ENCODE measurements at regions not wholly inside any gene's neighbourhood (a gene's known extent, or its start where the extent isn't known, plus 50 kb on each side); places are given as distances from the start of the nearest gene placed in this dataset.

DNA sequence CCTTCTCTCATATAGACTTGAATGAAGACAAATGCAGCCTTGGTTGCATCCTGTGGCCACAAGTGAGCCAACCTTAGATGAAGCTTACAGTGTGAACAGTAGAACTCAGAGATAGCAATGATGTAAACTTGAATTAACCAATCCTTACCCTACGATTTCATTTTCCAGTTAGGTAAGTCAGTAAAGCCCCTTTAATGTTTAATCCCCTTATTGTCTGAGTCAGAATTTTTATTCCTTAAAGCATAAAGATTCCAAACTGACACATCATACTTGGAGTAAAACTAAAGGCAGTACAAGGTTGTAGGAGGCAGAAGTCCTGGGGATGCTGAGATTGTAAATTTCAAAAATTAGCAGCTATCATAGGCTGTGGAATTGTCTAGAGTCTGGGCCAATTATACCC is 507.8 kb upstream of the DPH6 start (continued):
- TF ChIP-seq TAF15 (IDR thresholded peaks at IDR 0.05; ENCODE audit: low read depth, low read length, poor library complexity, severe bottlenecking) (no peak), NR0B2 (CRISPR knock-in tag; IDR thresholded peaks at IDR 0.05) (no peak), IKZF1 (IDR thresholded peaks at IDR 0.05) (no peak)

DNA sequence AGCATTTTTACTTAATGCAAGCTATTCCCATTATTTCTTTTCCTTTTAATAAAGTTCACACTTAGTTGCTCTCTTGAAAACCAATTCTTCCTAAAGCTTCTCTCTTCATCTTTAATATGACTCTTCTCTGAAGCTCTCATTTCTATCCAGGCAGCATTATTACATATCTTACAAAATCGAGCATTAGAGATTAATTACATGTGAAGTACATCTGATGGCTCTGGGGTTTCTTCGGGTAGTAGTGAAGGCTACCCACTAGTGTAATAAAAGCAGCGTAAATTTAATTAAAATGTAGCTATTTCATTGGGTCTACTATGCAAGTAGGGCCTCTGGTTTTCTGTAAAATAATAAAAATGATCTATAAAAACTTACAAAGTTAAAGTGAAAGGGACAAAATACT is 513.6 kb upstream of the DPH6 start:
- Histone ChIP-seq H3K27ac (ENCODE audit: extremely low read length, insufficient read depth, low read length) (no peak overlapping the region), H3K4me2 (ENCODE audit: low read depth, low read length) (no peak overlapping the region), H2AFZ (ENCODE audit: low read length) (no peak overlapping the region), H3K9me3 (ENCODE audit: low read length) (no peaks in the 10 kb centered on the region), H3K4me3 (replicated peaks in 1 of 3; ENCODE audit: insufficient read depth in 1 of 3, low read depth in 2 of 3, low read length in 3 of 3) (no peak overlapping the region), H3K36me3 (replicated peaks in 1 of 2; ENCODE audit: control insufficient read depth in 1 of 2, insufficient read depth in 2 of 2, low read length in 2 of 2) (no peaks in the 10 kb centered on the region), H3K79me2 (ENCODE audit: insufficient read depth, low read length) (no peaks in the 10 kb centered on the region), H3K9ac (ENCODE audit: insufficient read depth, low read depth, low read length) (no peak overlapping the region), H3K4me1 (ENCODE audit: insufficient read depth, low read length) (no peaks in the 10 kb centered on the region), H3K27me3 (ENCODE audit: control insufficient read depth in 1 of 2, insufficient read depth in 2 of 2, low read length in 2 of 2) (no peaks in the 10 kb centered on the region), H4K20me1 (ENCODE audit: insufficient read depth, low read length) (no peaks in the 10 kb centered on the region)
- ATAC-seq: no peak
- POLR2A ChIA-PET: no interaction called here
- no peak for FAIRE-seq
- in situ Hi-C loops (cut with HindIII; ENCODE audit: extremely low pct_ligation_motif_present, low pct_unique_long_range_greater_than_20kb): no loop called here
- DNase-seq (ENCODE audit: low spot score): no peak
- no TSS peak for BruUV-seq (replicated peaks)
- TF ChIP-seq ESRRA (CRISPR knock-in tag; IDR thresholded peaks at IDR 0.05; ENCODE audit: low read depth) (no peak), TRAFD1 (CRISPR knock-in tag; IDR thresholded peaks at IDR 0.05; ENCODE audit: borderline replicate concordance) (no peak), SATB2 (CRISPR knock-in tag; IDR thresholded peaks at IDR 0.05) (no peak), ATF7-NPFF (CRISPR knock-in tag; IDR thresholded peaks at IDR 0.05; ENCODE audit: low read depth) (no peak), RBM22 (optimal IDR thresholded peaks at IDR 0.05; ENCODE audit: low read length) (no peak), MED13 (CRISPR knock-in tag; IDR thresholded peaks at IDR 0.05) (no peak)
- TF ChIP-seq, protein P1, sequence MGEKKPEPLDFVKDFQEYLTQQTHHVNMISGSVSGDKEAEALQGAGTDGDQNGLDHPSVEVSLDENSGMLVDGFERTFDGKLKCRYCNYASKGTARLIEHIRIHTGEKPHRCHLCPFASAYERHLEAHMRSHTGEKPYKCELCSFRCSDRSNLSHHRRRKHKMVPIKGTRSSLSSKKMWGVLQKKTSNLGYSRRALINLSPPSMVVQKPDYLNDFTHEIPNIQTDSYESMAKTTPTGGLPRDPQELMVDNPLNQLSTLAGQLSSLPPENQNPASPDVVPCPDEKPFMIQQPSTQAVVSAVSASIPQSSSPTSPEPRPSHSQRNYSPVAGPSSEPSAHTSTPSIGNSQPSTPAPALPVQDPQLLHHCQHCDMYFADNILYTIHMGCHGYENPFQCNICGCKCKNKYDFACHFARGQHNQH (CRISPR knock-in tag; IDR thresholded peaks at IDR 0.05): no peak
- CTCF ChIA-PET (ENCODE audit: low intra/inter-chr PET ratio, low total read pairs): no interaction called here
- intact Hi-C loops (cut with micrococcal nuclease; ENCODE audit: unreplicated experiment): no loop called here
- 2% methylated on average over 3 of the region's 3 CpGs for WGBS (ENCODE audit: low lambda C conversion rate)

All from HepG2 (cell line).